ENCODE measurements at regions not wholly inside any gene's neighbourhood (a gene's known extent, or its start where the extent isn't known, plus 50 kb on each side); places are given as distances from the start of the nearest gene placed in this dataset.

DNA sequence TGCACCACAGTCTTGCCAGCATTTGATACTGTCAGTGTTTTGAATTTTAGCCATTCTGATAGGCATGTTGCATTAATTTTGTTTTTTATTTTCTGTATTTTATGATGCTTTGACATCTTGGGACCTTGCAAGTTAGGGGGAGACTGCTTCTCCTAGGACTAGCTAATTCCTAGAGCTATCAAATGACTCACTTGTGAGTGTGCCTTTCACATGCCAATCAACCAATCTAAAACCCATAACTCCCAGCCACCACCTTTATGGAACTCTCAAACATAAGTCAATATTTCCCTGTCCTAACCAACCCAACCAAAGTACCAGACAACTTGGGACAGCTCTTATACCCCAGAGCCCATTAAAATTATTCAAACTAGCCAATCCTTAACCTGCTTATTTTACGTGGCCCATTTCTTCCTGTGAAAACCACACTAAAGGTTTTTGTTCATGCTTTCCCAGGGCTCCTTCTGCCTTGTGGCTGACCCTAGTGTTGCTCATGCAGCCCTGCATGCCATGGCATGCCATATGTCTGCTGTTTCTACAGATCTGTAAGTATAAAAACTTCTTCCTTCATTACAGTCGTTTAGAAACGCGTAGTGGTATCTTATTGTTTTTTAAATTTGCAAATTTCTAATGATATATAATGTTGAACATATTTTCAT is 230.1 kb downstream of the GPD2 start:
- no peaks in the 10 kb centered on the region for H3K9me3 ChIP-seq (ENCODE audit: low read length)
- H3K27ac ChIP-seq (ENCODE audit: low read length): no peak overlapping the region
- H3K4me3 ChIP-seq (ENCODE audit: low read length): no peak overlapping the region
- no peaks in the 10 kb centered on the region for H3K9me2 ChIP-seq (ENCODE audit: insufficient read depth, low read length)
- no peaks in the 10 kb centered on the region for H3K27me3 ChIP-seq (ENCODE audit: insufficient read depth, low read depth, low read length)
- H3K9ac ChIP-seq (ENCODE audit: low read length): no peak overlapping the region
- H3K36me3 ChIP-seq (ENCODE audit: insufficient read depth, low read length): no peaks in the 10 kb centered on the region
- H2AFZ ChIP-seq (ENCODE audit: low read depth, low read length): no peak overlapping the region
- TF ChIP-seq MXI1 (conservative IDR thresholded peaks at IDR 0.05; ENCODE audit: poor library complexity, severe bottlenecking) (no peak), EP300 (conservative IDR thresholded peaks at IDR 0.05; ENCODE audit: poor library complexity, severe bottlenecking) (no peak), POLR2AphosphoS5 (IDR thresholded peaks at IDR 0.05) (no peak), SMC3 (conservative IDR thresholded peaks at IDR 0.05; ENCODE audit: poor library complexity) (no peak), EZH2 (IDR thresholded peaks at IDR 0.05; ENCODE audit: borderline replicate concordance, insufficient read depth, low read length, poor library complexity, severe bottlenecking) (no peak), RAD21 (conservative IDR thresholded peaks at IDR 0.05) (no peak), TAF1 (IDR thresholded peaks at IDR 0.05; ENCODE audit: low read depth) (no peak)
- TF ChIP-seq, protein P1, sequence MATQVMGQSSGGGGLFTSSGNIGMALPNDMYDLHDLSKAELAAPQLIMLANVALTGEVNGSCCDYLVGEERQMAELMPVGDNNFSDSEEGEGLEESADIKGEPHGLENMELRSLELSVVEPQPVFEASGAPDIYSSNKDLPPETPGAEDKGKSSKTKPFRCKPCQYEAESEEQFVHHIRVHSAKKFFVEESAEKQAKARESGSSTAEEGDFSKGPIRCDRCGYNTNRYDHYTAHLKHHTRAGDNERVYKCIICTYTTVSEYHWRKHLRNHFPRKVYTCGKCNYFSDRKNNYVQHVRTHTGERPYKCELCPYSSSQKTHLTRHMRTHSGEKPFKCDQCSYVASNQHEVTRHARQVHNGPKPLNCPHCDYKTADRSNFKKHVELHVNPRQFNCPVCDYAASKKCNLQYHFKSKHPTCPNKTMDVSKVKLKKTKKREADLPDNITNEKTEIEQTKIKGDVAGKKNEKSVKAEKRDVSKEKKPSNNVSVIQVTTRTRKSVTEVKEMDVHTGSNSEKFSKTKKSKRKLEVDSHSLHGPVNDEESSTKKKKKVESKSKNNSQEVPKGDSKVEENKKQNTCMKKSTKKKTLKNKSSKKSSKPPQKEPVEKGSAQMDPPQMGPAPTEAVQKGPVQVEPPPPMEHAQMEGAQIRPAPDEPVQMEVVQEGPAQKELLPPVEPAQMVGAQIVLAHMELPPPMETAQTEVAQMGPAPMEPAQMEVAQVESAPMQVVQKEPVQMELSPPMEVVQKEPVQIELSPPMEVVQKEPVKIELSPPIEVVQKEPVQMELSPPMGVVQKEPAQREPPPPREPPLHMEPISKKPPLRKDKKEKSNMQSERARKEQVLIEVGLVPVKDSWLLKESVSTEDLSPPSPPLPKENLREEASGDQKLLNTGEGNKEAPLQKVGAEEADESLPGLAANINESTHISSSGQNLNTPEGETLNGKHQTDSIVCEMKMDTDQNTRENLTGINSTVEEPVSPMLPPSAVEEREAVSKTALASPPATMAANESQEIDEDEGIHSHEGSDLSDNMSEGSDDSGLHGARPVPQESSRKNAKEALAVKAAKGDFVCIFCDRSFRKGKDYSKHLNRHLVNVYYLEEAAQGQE (IDR thresholded peaks at IDR 0.05; ENCODE audit: borderline replicate concordance): no peak
- TF ChIP-seq, protein P2, sequence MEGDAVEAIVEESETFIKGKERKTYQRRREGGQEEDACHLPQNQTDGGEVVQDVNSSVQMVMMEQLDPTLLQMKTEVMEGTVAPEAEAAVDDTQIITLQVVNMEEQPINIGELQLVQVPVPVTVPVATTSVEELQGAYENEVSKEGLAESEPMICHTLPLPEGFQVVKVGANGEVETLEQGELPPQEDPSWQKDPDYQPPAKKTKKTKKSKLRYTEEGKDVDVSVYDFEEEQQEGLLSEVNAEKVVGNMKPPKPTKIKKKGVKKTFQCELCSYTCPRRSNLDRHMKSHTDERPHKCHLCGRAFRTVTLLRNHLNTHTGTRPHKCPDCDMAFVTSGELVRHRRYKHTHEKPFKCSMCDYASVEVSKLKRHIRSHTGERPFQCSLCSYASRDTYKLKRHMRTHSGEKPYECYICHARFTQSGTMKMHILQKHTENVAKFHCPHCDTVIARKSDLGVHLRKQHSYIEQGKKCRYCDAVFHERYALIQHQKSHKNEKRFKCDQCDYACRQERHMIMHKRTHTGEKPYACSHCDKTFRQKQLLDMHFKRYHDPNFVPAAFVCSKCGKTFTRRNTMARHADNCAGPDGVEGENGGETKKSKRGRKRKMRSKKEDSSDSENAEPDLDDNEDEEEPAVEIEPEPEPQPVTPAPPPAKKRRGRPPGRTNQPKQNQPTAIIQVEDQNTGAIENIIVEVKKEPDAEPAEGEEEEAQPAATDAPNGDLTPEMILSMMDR (IDR thresholded peaks at IDR 0.05; ENCODE audit: poor library complexity, severe bottlenecking): no peak
- no peaks in the 10 kb centered on the region for H4K20me1 ChIP-seq (ENCODE audit: insufficient read depth)
- H3K4me2 ChIP-seq (ENCODE audit: low read length): no peak overlapping the region
- no peaks in the 10 kb centered on the region for H3F3A ChIP-seq (ENCODE audit: insufficient read depth, low read length, poor library complexity, severe bottlenecking)
- H3K79me2 ChIP-seq (replicated peaks; ENCODE audit: insufficient read depth, low read length): no peaks in the 10 kb centered on the region

DNA sequence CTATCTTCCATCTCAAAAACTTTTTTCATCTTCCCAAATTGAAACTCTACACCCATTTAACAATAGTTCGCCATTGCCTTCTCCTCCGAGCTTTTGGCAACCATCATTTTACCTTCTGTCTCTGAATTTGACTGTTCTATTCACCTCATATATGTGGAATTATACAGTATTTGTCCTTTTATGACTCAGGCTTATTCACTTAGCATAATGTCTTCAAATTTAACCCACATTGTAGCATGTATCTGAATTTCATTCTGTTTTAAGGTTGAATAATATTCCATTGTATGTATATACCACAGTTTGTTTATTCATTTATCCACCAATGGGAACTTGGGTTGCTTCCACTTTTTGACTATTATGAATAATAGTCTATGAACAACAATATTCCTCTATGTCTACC is 233.9 kb downstream of the GPD2 start:
- TF ChIP-seq SMC3 (conservative IDR thresholded peaks at IDR 0.05; ENCODE audit: poor library complexity): no peak
- TF ChIP-seq RAD21 (conservative IDR thresholded peaks at IDR 0.05): no peak
- no peak for TF ChIP-seq EZH2 (IDR thresholded peaks at IDR 0.05; ENCODE audit: borderline replicate concordance, insufficient read depth, low read length, poor library complexity, severe bottlenecking)
- no peak for TF ChIP-seq TAF1 (IDR thresholded peaks at IDR 0.05; ENCODE audit: low read depth)
- no peak for TF ChIP-seq EP300 (conservative IDR thresholded peaks at IDR 0.05; ENCODE audit: poor library complexity, severe bottlenecking)
- TF ChIP-seq, protein P1 (IDR thresholded peaks at IDR 0.05; ENCODE audit: borderline replicate concordance): no peak
- no peak for TF ChIP-seq POLR2AphosphoS5 (IDR thresholded peaks at IDR 0.05)
- no peak for TF ChIP-seq MXI1 (conservative IDR thresholded peaks at IDR 0.05; ENCODE audit: poor library complexity, severe bottlenecking)
- TF ChIP-seq, protein P2 (IDR thresholded peaks at IDR 0.05; ENCODE audit: poor library complexity, severe bottlenecking): no peak
- no peak overlapping the region for H3K4me3 ChIP-seq (ENCODE audit: low read length)
- H3K79me2 ChIP-seq (replicated peaks; ENCODE audit: insufficient read depth, low read length): no peaks in the 10 kb centered on the region

More for the DNA sequence above, 233.9 kb downstream of the GPD2 start:
- Histone ChIP-seq H3K36me3 (ENCODE audit: insufficient read depth, low read length) (no peaks in the 10 kb centered on the region), H3K27me3 (ENCODE audit: insufficient read depth, low read depth, low read length) (no peaks in the 10 kb centered on the region), H3K27ac (ENCODE audit: low read length) (no peak overlapping the region), H4K20me1 (ENCODE audit: insufficient read depth) (no peaks in the 10 kb centered on the region), H2AFZ (ENCODE audit: low read depth, low read length) (no peak overlapping the region), H3K9ac (ENCODE audit: low read length) (no peak overlapping the region), H3K9me2 (ENCODE audit: insufficient read depth, low read length) (no peaks in the 10 kb centered on the region), H3K9me3 (ENCODE audit: low read length) (no peaks in the 10 kb centered on the region), H3F3A (ENCODE audit: insufficient read depth, low read length, poor library complexity, severe bottlenecking) (no peaks in the 10 kb centered on the region), H3K4me2 (ENCODE audit: low read length) (no peak overlapping the region)
